GM18907 (cell line): ENCODE measurements at regions not wholly inside any gene's neighbourhood (a gene's known extent, or its start where the extent isn't known, plus 50 kb on each side); places are given as distances from the start of the nearest gene placed in this dataset.
"Not testable (repeated sequence)": the region's sequence is repeated elsewhere in the genome, so short reads cannot be mapped to it uniquely, and the experiment has no call there.

ENCODE experiments used
- ATAC-seq: cut with Tn5 transposase; IDR thresholded peaks from one replicate; pipeline ENCODE4 v1.9.1; 2021; ENCODE audit warnings: mild to moderate bottlenecking, moderate library complexity; ENCODE audit not compliant: unreplicated experiment

DNA sequence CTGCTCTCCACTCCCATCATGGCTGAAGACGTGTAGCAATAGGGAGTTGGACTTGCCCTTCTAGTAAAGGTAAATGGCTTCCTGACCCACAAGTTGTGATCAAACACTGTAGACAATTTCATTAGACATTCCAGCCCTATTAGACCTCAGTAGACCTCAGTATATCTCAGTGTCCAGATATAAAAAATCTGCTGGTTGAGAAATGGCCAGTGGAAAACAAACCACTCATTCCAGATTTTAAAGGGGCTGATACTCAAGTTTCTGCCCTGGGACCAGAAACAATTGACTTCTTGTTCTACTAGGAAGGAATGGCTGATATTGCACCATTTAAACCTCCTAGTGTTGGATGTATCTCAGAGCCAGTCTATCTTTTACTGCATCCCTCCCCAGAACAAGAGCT lies 613.2 kb downstream of the PDCD6IP start:
- no peak for ATAC-seq

DNA sequence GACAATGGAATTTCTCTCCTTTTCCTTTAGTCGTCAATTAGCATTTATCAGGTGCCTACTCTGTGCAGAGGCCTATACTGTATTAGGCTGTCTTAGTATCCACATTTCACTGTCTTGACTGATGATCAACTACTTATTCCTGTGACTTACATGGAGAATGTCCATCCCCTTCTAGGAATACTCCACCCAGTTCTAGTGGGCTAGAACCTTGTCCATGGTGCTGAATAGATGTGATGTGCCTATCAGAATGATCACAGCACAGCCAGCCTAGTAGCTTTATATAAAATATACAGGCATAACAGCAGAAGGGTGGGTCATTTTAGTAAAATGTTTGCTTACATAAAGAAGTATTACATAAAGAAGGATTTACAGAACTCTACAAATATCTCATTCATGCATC lies 621.4 kb downstream of the PDCD6IP start:
- no peak for ATAC-seq

DNA sequence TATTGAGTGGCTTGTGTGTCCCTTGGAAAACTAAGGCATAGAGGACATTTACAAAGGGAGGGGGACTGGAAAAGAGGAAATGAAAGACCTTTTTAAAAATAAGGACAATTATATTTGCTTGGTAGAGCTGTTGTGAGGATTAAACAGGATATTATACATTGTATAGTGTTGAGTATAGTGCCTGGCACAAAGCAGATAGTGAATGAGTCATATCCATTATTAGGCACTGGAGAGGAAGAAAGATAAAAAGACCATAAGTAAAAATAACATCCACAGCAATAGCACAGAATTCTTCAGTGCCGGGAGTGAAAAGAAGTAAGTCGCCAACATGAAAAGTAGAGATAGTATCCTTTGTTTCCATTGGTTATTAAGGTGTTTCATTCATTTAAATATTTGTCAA lies 623.3 kb downstream of the PDCD6IP start:
- ATAC-seq, result no peak

DNA sequence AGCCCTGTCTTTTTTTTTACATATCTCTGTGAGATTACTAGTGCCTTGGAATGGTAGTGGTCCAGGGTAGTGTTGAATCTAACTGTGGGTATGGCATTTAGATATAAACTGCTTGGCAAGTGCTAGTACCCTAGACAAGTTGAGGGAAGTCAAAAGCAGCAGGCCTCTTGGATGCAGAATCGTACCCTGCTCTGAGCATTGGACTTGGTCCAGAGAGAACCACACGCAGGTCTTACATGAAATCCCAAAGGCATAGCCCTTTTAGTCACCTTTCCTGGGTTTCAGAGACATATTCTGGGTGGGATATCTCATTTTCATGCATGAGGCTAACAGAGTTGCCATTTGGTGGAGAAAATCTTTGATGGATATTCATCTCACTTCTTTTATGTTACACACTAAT lies 641.4 kb downstream of the PDCD6IP start:
- ATAC-seq, result no peak

DNA sequence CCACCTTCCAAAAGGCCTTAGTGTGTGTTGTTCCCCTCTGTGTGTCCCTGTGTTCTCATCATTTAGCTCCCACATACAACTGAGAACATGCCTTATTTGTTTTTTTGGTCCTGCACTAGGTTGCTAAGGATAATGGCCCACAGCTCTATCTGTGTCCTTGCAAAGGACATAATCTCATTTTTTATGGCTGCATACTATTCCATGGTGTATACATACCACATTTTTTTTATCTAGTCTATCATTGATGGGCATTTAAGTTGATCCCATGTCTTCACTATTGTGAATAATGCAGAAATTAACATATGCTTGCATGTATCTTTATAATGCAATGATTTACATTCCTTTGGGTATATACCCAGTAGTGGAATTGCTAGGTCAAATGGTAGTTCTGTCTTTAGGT lies 645.7 kb downstream of the PDCD6IP start:
- no peak for ATAC-seq

DNA sequence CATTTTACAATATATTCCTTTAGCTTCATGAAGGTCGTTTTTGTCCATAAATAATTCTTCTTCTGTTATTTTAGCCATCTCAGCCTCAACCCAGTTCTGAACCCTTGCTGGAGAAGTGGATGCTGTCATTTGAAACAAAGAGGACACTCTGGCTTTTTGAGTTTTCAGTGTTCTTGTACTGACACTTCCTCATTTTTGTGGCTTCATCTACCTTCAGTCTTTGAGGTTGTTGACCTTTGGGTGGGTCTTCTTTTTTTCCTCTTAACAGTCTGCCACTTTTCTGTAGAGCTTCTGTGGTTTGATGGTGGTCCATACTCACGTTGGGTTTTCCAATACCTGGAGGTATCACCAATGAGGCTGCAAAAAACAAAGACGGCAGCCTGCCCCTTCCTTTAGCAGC lies 650.9 kb downstream of the PDCD6IP start:
- no peak for ATAC-seq

DNA sequence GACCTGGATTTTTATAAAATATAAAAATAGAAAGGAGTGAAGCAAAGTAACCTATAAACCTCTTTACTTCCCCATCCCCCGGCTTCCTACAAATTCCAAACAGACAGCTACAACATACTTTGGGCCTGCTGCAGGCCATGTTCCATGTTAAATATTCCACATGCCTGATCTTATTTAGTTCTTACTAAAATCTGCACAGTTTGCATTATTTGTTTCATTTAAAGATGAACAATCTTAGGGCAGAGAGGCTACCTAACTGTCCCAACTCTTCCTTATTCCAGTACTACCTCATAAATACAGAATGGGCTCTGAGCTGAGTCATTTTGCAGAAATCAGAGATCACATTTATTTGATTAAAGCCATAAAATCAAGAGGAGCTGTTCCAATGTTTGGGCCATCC lies 665.0 kb downstream of the PDCD6IP start:
- no peak for ATAC-seq

DNA sequence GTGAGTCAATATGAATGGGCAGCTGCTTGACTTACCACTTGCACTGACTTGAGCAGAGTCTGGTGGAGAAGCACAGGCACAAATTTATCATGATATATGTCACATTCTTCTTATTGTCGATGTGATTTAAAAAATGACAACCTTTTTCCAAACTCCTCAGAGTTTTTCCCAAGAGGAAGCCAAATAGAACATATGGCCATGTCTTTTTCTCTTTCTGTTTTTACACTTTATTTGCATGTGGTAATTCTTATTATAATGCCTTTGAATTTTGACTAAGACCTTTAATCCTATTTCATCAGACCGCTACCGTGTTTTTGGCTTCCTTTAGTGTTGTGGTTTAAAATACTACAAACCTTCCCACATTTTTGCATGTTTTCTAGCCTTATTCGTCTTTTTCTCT lies 666.2 kb downstream of the PDCD6IP start:
- ATAC-seq, result no peak

DNA sequence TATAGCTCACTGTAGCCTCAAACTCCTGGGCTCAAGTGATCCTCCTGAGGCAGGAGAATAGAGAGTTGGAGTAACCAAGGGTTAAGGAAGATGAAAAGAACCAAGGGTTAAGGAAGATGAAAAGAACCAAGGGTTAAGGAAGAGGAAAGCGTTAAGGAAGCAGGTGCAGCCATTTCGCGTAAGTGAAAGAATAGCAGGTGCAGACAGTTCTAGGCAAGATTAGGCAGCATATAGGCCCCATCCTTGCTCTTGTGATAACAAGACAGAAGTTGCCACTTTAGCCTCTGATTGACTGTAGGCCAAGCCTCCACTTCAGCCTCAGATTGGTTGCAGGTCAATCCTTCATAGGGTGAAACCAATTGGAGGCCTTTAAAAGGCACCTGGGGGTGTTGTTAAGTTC lies 677.4 kb downstream of the PDCD6IP start:
- ATAC-seq, result no peak

DNA sequence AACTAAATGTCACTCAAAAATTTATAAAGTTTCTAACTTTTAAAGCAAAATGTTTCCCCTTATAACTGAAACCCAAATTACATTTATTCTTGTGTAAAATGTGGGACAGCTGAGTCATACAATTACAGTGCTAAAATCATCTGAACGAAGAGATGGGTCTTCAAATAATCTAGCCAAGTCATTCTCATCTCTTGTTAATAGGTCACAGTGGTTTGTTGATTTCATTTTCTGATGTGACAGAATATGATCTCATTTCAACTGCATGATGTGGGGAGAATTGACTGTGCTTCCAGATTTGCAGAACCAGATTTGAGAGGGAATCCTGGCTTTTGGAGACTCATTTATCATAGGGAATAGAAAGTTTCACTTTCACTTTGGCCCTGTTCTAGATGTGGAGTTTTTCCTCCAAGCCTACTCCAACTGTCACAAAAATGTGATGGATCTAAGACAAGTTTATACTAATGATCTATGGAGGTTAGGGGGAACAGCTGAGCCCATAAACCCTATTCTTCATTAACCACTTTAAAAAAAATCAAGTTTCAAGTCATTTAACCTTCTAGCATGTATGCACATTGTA lies 685.0 kb downstream of the PDCD6IP start:
- peak; percentile 55 for ATAC-seq

DNA sequence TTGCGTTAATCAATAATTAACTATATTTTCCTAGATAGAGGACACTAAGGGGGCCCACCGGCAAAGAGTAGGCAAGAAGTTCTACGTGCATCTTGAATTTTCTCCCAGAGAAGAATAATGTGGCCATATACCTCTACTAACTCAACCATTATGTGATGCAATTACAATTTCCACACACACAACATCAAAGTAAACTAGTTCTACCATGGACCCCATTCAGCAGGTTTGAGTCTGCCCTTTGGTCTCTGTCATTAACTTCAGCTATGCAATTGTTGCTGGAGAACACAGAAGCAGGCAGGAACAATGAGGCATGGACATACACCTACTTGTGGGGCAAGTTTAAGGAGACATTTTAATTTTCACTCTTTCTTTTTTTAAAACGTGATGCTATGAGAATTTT lies 705.9 kb downstream of the PDCD6IP start:
- no peak for ATAC-seq

DNA sequence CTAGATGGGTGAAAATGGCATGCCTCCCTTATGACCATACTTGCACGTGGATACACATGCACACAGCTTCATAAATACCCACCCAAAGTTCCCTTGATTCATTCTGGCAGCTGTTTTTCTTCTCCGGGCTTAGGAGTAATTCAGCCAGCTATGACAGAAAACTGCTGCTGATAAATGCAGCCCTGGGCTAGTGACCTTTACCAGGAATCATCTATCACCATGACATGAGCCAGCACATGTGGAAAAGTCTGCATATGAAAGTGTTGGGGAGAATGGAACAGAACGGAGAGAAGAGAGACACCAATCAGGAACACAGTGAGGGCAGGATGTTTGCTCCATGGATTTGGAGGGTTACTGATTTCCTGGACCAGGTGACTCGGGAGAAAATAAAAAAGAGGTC lies 706.3 kb downstream of the PDCD6IP start:
- ATAC-seq, result no peak

DNA sequence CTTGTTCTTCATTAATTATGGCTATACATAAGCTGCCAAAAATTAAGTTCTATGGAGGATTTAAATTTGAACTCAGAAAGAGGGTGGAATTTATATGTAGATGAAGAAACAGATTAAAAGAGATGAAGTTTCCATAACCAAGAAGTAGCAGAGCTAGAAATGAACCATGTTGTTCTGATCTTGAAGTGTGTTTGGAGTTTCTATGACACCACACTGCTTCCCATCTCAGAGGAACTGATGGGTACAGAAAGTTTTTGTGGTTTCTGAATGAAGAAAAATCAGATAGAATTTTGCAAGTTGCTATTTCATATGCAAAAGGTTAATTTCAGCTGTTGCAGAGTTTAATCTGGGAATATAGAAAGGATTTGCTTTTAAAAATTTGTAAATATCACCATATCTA lies 710.3 kb downstream of the PDCD6IP start:
- ATAC-seq, result no peak

DNA sequence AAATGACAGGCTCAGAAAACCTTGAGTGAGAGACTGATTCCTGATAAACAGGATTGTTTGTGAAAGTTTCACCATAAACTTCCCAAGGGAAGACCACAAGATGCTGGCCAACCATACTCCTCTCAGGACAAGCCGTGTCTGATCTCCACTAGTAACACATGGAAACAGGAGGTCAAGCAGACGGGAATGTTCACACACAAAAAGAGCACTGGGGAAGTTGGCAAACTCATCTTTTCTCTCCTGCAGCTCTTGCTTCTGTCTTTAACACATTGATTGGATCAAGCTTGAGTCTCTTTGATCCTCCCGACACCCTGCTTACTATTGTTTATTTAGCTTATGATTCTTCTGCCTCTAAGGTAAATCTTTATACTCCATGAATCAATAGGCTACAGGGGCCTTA lies 713.5 kb downstream of the PDCD6IP start:
- ATAC-seq, result no peak

DNA sequence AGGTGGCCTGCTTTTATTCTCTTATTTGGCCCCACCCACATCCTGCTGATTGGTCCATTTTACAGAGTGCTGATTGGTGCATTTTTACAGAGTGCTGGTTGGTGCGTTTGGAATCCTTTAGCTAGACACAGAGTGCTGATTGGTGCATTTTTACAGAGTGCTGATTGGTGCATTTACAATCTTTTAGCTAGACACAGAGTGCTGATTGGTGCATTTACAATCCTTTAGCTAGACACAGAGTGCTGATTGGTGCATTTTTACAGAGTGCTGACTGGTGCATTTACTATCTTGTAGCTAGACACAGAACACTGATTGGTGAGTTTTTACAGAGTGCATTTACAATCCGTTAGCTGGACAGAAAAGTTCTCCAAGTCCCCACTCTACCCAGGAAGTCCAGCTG lies 720.6 kb downstream of the PDCD6IP start:
- not testable (repeated sequence) for ATAC-seq

DNA sequence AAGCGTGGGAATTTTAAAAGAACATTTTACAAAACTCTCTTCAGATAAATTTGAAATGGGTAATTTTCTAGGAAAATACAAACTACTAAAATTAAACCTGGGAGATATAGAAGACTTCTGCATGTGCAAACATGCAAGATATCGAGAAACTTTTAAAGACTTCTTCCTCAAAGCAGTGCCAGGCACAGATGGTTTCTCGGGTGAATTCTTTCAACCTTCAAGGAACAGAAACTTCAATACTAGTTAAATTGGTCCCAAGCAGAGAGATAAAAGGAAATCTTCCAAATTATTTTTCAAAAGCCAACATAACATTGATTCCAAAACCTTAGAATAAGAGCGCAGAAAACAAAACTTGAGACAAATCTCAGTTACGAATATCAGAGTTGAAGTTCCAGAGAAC lies 732.7 kb downstream of the PDCD6IP start:
- no peak for ATAC-seq

DNA sequence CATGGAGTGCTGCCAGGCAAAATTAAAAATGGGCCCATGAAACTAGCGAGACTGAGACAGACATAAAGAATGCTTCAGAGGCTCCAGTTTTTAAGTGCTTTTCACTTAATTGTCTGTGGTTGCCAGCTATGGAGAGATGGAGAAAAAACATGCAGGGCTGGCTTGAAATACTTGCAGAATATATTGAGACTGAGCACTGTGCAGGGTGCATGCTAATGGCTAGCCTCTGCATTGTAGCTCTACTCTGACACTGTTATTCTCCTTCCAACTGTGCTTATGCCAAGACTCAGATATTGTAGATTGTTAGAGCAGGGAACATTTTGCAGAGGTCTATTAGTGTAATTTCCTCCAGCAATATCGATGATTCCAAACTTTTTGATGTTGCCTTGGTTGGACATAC lies 735.0 kb downstream of the PDCD6IP start:
- no peak for ATAC-seq

DNA sequence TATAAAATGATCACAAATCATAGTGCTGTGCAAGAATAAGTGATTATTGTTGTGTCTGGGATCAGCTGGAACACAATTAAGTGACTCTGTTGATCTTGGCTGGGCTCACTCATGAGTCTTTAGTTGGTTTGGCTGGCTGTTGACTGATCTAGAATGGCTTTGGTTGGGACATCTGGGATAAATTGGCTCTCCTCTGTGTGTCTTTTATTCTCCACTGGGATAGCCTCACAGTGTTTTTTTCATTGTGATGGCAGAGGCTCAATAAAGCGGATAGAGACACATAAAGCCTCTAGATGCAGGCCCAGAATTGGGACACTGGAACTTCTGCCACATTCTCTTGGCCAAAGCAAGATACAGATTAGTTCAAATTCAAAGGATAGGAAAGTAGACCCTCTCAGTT lies 735.6 kb downstream of the PDCD6IP start:
- ATAC-seq, result no peak

DNA sequence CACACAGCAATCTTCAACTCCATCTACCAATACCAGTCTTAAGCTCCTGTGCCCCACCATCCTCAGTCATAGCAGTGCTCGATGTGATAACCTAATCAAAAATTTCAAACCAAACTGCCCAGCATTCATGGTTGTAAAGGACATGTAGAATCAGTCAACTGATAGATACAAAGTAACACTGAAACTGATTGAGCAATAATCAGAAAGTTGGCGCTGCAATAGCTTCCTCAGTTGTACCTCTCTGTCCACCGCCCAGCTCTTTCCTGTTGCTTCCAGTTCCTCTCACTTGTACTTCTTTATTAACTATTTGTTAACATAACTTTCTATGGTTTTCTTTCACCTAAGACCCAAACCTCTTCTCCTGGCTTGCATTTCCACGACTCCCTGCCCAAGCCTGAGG lies 745.7 kb downstream of the PDCD6IP start:
- no peak for ATAC-seq

DNA sequence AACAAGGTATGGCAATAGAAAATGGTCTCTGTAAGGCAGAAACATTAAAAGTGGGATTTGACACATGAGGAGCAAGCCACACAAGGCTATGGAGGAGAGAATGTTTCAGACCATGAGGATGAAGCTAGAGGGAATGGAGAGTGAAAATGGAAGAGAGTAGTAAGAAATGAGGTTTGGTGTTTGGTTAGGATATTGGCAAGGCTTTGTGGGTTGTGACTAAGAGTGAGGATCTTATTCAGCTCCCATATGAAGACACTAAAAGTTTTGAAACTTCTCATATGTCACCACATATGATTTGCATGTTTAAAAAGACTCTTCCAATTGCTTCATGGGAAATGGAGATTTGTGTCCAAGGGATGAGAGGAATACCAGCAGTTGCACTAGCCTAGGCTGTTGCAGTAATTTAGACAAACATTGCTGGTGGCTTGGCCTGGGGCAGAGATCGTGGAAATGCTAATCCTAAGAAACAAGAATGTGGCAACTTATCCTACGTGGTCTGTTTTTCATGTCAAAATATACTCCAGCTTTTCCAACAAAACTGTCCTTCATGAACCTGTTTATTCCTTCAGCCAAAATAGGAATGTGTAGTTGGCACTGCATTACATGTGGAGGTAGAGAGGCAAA lies 749.0 kb downstream of the PDCD6IP start:
- no peak for ATAC-seq

DNA sequence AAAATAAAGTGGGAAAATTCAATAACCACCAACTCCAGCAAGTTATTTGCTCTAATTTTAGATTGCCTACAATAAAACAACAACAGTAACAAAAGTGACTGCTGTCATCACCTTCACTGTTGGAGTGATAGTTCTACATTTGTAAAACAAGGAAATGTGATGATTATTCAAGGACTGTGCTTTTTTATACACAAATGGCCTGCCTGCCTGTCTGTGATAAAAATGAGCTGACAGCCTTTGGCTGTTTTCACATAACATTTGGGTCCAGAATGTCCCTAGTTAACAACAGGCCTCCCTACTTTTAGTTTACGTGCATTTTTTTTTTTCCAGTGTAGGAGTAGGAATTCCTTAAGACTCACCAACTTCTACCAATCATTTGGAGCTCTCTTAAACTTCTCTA lies 768.8 kb downstream of the PDCD6IP start:
- no peak for ATAC-seq

DNA sequence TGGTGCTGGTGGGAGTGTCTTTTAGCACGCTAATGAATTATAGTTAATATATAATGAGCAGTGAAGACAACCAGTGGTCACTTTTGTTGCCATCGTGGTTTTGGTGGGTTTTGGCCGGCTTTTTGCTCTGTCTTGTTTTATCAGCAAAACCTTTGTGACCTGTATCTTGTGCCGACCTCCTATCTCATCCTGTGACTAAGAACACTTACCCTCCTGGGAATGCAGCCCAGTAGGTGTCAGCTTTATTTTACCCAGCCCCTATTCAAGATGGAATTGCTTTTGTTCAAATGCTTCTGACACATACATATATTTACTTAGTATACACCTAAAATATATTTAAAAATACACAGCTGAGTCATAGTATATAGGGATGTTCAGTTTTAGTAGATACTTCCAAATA lies 770.3 kb downstream of the PDCD6IP start:
- ATAC-seq, result no peak

DNA sequence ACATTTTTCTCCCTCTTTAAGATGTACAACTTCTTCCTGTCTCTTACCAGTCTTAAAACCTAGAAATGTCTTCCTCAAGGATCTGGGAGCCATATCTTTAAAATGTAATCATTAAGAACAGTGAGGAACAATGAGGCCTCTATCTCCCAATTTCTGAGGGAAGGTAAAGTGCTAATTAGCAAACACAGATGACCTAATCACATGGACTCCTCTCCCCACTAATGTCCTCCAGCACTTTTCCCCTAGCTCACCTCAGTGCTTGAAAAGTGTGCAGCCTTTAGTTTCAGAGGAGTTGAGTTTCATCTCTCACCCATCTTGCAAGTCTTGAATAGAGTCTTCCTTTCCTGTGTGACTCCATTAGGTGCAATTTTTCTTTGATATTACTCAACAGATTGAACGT lies 771.0 kb downstream of the PDCD6IP start:
- no peak for ATAC-seq
